ENCODE measurements at regions not wholly inside any gene's neighbourhood (a gene's known extent, or its start where the extent isn't known, plus 50 kb on each side); places are given as distances from the start of the nearest gene placed in this dataset.

DNA sequence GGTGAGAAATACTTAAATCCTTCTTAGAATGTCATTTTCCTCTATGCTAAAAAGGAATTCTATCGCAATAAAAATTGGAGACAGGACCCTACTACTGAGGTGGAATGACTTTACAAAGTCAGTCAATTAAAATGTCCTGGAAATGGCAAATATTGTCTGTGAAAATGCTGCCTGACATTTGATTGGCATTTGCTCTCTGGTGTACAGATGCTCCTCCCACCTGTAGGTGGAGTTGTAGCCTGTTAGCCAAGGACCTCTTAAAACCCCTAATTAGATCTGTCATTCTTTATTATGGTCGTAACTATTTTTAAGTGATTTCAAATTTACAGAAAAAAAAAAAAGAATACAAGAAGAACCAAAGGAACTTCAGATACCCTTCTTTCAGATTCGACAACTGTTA, 393.1 kb upstream of the KLHL29 start:
- peak; percentile 7 for DNase-seq (ENCODE audit: low spot score)

DNA sequence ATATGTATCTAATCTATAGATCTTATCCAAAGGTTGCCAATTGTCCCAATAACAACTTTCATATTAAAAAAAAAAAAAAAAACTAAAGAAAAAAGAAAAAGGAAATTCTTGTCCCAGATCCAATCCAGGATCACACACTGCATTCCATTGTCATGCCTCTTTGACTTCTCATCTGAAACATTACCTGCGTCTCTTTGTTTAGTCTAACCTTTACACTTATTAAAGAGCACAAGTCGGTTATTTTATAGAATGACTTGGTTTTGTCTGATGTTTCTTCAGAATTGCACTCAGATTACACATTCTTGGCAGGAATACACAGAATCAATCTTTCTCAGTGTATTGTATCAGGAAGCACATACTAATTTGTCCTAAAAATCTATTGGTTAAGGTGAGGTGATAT, 392.5 kb upstream of the KLHL29 start:
- no peak for DNase-seq (ENCODE audit: low spot score)

GRCh38 chr2:22993250-22993649, 391.7 kb upstream of the KLHL29 start:
- no peak for DNase-seq (ENCODE audit: low spot score)

DNA sequence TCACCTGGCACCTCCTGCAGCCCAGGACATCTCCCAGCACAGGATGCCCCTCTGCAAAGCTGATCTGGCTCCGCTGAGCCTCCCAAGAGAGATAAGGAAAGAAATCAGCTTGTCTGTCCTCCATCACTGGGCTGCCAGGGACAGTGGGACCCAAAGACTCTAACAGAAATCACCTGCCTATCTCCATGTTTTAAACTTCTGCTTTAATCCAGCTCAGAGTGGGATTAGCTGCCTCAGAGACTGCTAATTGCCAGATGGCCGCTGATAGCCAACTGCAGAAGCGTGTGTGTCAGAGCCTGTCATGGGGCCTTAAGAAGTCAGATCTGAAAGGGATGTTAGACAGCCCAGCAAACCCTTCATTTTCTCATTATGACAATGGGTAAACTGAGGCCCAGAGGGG, 389.4 kb upstream of the KLHL29 start:
- no peak for DNase-seq (ENCODE audit: low spot score)

DNA sequence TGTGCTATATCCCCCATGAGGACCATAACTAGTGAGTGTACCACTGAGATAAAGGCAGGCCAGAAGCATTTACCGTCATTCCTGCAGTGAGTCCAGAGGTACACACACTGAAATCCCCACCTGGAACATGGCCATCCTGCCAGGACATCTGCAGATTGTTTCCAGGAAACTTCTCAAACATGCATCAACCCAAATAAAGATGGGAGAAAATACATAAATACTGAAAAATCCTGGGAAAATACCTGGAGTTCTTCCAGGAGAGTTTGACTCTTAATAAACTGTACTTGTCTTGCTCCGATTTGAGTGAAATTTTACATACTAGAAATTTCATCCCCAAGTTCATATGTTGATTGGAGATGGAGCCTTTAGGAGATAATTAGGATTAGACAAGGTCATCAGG, 388.1 kb upstream of the KLHL29 start:
- no peak for DNase-seq (ENCODE audit: low spot score)

DNA sequence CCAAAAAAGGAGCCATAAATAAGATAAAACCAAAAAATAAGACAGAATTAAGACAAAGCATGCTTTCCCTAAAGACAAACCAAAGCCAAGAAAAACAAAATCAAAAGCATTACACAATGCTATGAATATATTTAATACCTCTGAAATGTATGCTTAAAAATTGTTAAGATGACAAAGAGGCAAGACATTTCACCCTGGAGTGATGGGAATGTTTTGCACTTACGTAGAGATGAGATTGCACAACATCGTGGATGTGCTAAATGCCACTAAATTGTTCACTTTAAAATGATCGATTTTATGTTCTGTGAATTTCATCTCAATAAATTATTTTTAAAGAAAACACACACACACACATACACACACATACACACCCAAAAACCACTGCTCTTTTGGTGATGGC, 386.6 kb upstream of the KLHL29 start:
- DNase-seq (ENCODE audit: low spot score), result no peak

DNA sequence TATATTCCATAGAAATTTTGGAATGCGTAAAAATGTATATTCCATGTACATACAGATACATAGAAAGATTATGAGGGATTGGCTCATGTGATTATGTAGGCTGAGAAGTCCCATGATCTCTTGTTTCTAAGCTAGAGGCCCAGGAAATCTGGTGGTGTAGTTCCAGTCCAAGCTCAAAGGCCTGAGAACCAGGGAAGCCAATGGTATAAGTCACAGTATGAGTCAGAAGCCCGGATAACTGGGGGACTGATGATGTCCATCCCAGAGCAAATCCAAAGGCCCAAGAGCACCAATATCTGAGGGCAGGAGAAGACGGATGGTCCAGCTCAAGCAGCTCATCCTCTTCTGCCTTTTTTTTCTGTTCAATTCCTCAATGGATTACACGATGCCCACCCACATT, 385.0 kb upstream of the KLHL29 start:
- DNase-seq (ENCODE audit: low spot score), result peak; percentile 9

DNA sequence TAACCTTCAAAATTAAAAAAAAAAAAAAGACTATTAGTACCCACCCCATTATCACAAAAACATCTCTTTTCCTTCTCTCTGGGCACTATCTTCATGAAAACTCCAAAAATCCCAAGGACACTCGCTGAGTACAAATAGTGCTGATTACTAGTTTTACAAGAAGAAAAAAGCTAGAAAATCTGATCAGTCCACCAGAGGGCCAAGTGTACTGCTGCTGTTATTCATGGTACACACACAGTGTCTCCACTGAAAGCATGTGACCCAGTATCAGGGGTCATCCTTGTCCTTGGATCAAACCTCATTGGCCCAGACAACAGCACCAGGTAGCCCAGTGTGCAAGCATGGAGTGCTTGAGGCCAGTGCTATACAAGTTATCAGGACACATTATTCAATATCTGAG, 382.7 kb upstream of the KLHL29 start:
- no peak for DNase-seq (ENCODE audit: low spot score)

DNA sequence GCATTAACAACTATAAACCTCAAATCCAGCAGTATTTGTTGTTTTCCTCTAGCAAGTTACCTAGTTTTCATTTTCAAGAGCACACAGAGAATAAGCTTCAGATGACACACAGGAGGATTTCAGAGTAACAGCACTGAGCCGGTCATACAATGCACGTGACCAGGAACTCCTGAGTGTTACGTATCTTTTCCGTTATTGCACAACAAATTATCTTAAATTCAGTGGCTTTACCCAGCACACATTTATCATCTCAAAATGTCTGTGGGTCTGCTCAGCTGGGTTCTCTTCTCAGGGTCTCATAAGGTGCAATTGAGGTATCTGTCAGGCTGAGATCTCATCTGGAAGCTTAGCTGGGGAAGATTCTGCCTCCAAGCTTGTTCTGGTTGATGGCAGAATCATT, 379.5 kb upstream of the KLHL29 start:
- no peak for DNase-seq (ENCODE audit: low spot score)

GRCh38 chr2:23007631-23008235, 377.2 kb upstream of the KLHL29 start:
- no peak for DNase-seq (ENCODE audit: low spot score)

DNA sequence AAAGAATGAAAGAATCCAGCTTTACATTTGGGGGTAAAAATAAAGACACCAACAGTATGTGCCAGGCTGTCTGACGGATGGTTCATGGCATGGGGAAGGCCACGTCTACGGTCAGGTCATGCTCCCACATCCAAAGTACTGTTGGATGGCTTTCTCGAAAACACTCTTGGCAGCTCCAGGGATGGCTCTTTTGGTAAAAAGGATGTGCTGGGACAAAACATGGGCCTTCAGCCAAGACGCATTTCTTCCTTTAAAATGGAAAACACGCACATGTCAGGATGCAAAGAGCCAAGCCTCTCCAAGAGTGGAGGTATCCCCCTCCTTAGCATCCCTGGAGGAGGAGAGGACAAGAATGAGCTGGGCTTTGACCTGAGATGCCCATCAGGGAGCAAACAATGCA, 376.5 kb upstream of the KLHL29 start:
- DNase-seq (ENCODE audit: low spot score), result no peak

DNA sequence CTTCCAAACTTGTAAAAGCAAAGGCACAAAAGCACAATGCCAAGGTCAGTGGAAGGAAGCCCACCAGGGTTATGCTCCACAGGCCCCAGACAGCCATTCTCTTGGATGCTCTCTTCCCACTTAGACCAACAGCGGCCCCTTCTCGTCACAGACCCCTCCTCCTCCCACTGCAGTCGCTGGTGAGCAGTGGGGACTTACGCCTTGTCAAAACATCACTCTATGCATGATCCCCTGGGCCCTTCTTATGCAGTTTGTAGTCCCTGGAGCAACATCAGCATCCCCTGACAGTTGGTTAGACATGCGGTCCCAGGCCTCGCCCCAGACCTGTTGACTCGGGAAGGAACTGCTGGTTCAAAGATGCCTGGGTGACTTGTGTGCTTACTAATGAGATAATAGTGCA, 376.0 kb upstream of the KLHL29 start:
- DNase-seq (ENCODE audit: low spot score), result no peak

DNA sequence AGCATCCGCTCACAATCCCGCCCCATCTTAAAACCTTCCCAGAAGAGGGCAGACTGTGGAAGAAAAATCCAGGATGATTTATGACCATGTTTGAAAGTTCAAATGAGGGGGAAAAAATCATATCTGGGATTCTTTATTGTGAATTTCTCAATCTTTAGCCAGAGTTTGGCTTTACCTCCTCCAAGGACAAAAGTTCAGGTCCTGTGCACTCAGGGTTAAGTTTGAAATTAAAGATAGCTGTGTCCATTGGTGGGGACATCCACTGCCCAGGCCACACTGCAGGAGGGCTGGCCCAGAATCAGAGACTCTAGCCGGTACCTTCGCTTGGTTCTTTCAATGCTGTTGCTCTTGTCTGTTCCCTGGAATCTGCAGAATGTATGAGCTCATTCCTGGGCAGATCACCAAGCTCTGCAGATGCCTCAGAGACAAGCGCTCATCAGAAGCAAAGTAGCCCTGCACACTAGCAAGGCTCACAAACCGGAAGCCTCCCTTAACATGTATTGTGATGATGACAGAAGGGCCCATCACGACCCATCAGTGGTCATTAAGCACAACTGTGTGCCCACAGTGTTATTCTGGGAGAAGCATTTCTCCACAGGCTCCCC, 375.3 kb upstream of the KLHL29 start:
- no peak for DNase-seq (ENCODE audit: low spot score)

DNA sequence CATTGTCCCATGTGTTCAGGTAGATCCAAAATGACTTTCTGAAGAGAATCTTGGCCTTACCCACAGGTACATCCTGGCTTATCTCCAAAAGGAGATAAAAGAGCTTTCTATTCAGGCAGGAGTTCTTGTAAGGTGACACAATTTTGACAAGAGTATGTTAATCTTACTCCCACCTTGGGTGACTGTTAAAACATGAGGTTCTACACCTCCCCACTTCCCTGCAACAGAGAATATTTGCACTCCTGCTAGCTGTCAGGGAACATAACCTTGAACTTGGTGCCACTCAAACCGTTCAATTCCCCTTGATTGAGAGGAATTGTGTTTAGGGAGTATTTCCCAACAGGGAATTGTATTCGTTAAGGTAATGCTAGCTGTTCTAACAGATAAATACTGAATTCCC, 372.5 kb upstream of the KLHL29 start:
- no peak for DNase-seq (ENCODE audit: low spot score)

- no peak for DNase-seq (ENCODE audit: low spot score)
Observed at GRCh38 chr2:23015651-23016200, 369.3 kb upstream of the KLHL29 start.

DNA sequence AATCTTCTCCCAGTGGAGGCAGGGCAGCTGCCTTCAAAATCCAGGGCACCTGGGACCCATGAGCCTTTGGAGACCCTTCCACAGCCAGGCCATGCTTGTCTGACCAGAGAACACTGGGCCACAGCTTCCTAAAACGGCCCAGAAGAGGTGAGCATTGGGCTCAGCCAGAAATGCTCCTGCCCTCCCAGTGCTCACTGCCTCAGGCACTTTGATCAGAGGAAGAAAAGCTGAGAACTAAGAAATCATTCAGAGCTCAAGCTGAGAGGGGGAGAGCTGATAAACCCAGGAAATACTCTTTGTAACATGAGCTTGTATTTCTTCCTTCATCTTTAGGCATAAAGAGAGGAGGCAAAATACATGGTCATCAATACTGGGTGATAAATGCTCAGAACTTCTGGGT, 365.5 kb upstream of the KLHL29 start:
- no peak for DNase-seq (ENCODE audit: low spot score)

DNA sequence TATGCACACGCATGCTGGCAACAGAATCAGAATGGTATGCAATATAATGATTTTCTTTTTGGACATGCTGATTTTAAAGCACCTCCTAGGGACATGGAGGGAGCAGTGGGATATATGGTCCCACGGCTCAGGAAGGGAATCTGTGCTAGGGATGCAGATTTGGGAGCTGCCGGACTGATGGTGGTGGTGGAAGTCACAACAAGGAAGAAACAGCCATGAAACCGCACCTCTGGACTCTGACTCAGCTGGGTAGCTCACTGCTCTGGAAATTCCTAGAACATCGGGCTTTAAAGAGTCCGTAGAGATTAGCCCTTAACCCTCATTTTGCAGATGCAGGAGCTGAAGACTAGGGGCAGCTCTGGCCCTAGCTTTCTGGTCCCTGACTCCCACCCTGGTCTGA, 364.3 kb upstream of the KLHL29 start:
- DNase-seq (ENCODE audit: low spot score), result no peak

GRCh38 chr2:23021311-23022120, 363.5 kb upstream of the KLHL29 start:
- no peak for DNase-seq (ENCODE audit: low spot score)

DNA sequence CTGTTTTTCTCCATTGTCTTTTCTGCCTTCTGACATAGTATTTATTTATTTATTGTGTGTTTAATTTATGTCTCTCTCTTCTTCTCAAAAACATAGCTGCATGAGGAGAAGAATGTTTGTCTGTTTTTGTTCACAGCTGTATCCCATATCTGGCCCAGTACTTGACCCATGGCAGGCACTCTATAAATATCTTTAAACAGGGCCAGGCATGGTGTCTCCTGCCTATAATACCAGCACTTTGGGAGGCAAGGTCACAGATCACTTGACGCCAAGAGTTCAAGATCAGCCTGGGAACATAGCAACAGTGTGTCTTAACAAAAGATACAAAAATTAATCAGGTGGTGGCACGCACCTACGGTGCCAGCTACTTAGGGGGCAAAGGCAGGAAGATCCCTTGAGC, 361.3 kb upstream of the KLHL29 start:
- DNase-seq (ENCODE audit: low spot score), result no peak

DNA sequence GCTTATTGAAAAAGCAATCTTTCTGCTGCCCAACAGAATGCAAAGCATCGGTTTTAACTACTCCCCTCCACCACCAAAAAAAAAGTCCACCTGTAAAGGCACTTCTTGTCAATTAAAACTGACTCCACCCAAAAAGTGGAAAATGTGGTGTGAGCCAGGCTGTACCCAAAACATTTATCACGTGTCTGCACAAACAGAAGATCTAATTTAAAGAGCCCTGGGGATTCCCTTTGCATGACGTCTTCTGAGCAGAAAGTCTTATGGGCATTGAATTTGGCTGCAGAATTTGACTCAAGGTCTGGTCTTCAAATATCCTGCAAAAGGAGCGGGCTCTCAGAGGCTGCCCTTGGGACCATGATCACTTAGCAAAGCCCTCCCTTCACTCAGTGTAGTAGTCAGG, 358.3 kb upstream of the KLHL29 start:
- no peak for DNase-seq (ENCODE audit: low spot score)

GRCh38 chr2:23027396-23027795, 357.6 kb upstream of the KLHL29 start:
- no peak for DNase-seq (ENCODE audit: low spot score)

- DNase-seq (ENCODE audit: low spot score), result no peak
Observed at GRCh38 chr2:23028106-23028505, 356.9 kb upstream of the KLHL29 start.

- no peak for DNase-seq (ENCODE audit: low spot score)
Observed at GRCh38 chr2:23029111-23029510, 355.9 kb upstream of the KLHL29 start.

All from SW480 (cell line).